Mesendoderm (in vitro differentiated cells): ENCODE measurements at regions not wholly inside any gene's neighbourhood (a gene's known extent, or its start where the extent isn't known, plus 50 kb on each side); places are given as distances from the start of the nearest gene placed in this dataset.

ENCODE experiments used
- DNase-seq: peaks from one replicate; pipeline ENCODE4 v3.0.0; 2013
- H2AK5ac ChIP-seq: 2 replicates; pipeline ENCODE4 v1.6.1; 2013; ENCODE audit warnings: low read length, inconsistent platforms
- H2BK120ac ChIP-seq: 2 replicates; pipeline ENCODE4 v1.6.1; 2013; ENCODE audit warnings: low read depth, mild to moderate bottlenecking, low read length, moderate library complexity, mixed read lengths
- H2BK15ac ChIP-seq: replicated peaks from 2 replicates; pipeline ENCODE4 v1.6.1; 2013; ENCODE audit warnings: low read depth, mild to moderate bottlenecking, moderate library complexity
- H2BK5ac ChIP-seq: 2 replicates; pipeline ENCODE4 v1.6.1; 2013; ENCODE audit warnings: low read length, inconsistent platforms
- H3K18ac ChIP-seq: 2 replicates; pipeline ENCODE4 v1.6.1; 2013; ENCODE audit warnings: mild to moderate bottlenecking, low read length, mixed read lengths
- H3K23ac ChIP-seq: one replicate; pipeline ENCODE4 v1.6.1; 2013; ENCODE audit warnings: low read length
- H3K27ac ChIP-seq: 2 replicates; pipeline ENCODE4 v1.5.1; 2013; ENCODE audit warnings: low read depth, mild to moderate bottlenecking, inconsistent platforms, low read length, moderate library complexity
- H3K27me3 ChIP-seq: 2 replicates; pipeline ENCODE4 v1.6.1; 2013; ENCODE audit warnings: low read length, control low read depth, mild to moderate bottlenecking, inconsistent platforms; ENCODE audit not compliant: insufficient read depth, poor library complexity
- H3K36me3 ChIP-seq: 2 replicates; pipeline ENCODE4 v1.6.1; 2013; ENCODE audit warnings: low read length, inconsistent platforms; ENCODE audit not compliant: control insufficient read depth, insufficient read depth
- H3K4ac ChIP-seq: one replicate; pipeline ENCODE4 v1.6.1; 2013; ENCODE audit warnings: low read depth, mild to moderate bottlenecking, low read length, moderate library complexity
- H3K4me1 ChIP-seq: 2 replicates; pipeline ENCODE4 v1.6.1; 2013; ENCODE audit warnings: low read depth, low read length, inconsistent platforms; ENCODE audit not compliant: control insufficient read depth
- H3K4me2 ChIP-seq: 2 replicates; pipeline ENCODE4 v1.6.1; 2013; ENCODE audit warnings: low read length
- H3K4me3 ChIP-seq: 2 replicates; pipeline ENCODE4 v1.5.1; 2013; ENCODE audit warnings: mild to moderate bottlenecking, low read length
- H3K56ac ChIP-seq: one replicate; pipeline ENCODE4 v1.6.1; 2013; ENCODE audit warnings: low read length
- H3K79me1 ChIP-seq: 2 replicates; pipeline ENCODE4 v1.6.1; 2013; ENCODE audit warnings: low read length, inconsistent platforms
- H3K79me2 ChIP-seq: 2 replicates; pipeline ENCODE4 v1.6.1; 2013; ENCODE audit warnings: mild to moderate bottlenecking, low read length; ENCODE audit not compliant: control insufficient read depth, insufficient read depth
- H3K9ac ChIP-seq: 2 replicates; pipeline ENCODE4 v1.6.1; 2013; ENCODE audit warnings: low read length, inconsistent platforms
- H4K5ac ChIP-seq: one replicate; pipeline ENCODE4 v1.6.1; 2013; ENCODE audit warnings: low read length
- H4K8ac ChIP-seq: one replicate; pipeline ENCODE4 v1.6.1; 2013; ENCODE audit warnings: low read depth, mild to moderate bottlenecking, control low read depth, low read length, moderate library complexity
- WGBS: extraction: QIAGEN DNeasy Blood & Tissue Kit; methylation state at CpG from one replicate; pipeline ENCODE4 v1.1.7; 2013; ENCODE audit warnings: low lambda C conversion rate, missing lambda C conversion rate; ENCODE audit not compliant: insufficient coverage; ENCODE audit errors: extremely low coverage; 5-methylcytosine and 5-hydroxymethylcytosine counted together

- no CpG with 5 or more reads among the region's 2 CpGs for WGBS
- Histone ChIP-seq H3K9ac (no peak overlapping the region), H4K8ac (no peak overlapping the region)
These were observed 295.1 kb upstream of the KYNU start for GRCh38 chr2:142582317-142582716.

GRCh38 chr2:142581491-142581890 is 296.0 kb upstream of the KYNU start:
- no peak overlapping the region for H3K4me3 ChIP-seq
- no peaks in the 10 kb centered on the region for H3K79me2 ChIP-seq
- no peak overlapping the region for H2BK15ac ChIP-seq
- H3K4me1 ChIP-seq = no peaks in the 10 kb centered on the region
- no CpG with 5 or more reads among the region's 1 CpG for WGBS
- no peak overlapping the region for H3K56ac ChIP-seq
- H3K9ac ChIP-seq = no peak overlapping the region
- H2AK5ac ChIP-seq = no peak overlapping the region
- no peak overlapping the region for H3K4me2 ChIP-seq
- no peak overlapping the region for H3K23ac ChIP-seq
- H3K79me1 ChIP-seq = no peaks in the 10 kb centered on the region
- H2BK120ac ChIP-seq = no peak overlapping the region
- no peak overlapping the region for H3K4ac ChIP-seq
- H3K18ac ChIP-seq = no peak overlapping the region
- no peak overlapping the region for H4K5ac ChIP-seq
- H3K27ac ChIP-seq = no peak overlapping the region
- H3K36me3 ChIP-seq = no peaks in the 10 kb centered on the region
- no peak overlapping the region for H2BK5ac ChIP-seq
- no peak overlapping the region for H4K8ac ChIP-seq
- no peak for DNase-seq
- no peaks in the 10 kb centered on the region for H3K27me3 ChIP-seq

More at GRCh38 chr2:142582317-142582716, 295.1 kb upstream of the KYNU start:
- no peak overlapping the region for H3K4me2 ChIP-seq
- H3K18ac ChIP-seq = no peak overlapping the region
- H2BK120ac ChIP-seq = no peak overlapping the region
- H2BK5ac ChIP-seq = no peak overlapping the region
- no peaks in the 10 kb centered on the region for H3K36me3 ChIP-seq
- H2AK5ac ChIP-seq = no peak overlapping the region
- no peaks in the 10 kb centered on the region for H3K27me3 ChIP-seq
- H3K79me1 ChIP-seq = no peaks in the 10 kb centered on the region
- no peaks in the 10 kb centered on the region for H3K4me1 ChIP-seq
- H2BK15ac ChIP-seq = no peak overlapping the region
- no peak overlapping the region for H3K4ac ChIP-seq
- H3K27ac ChIP-seq = no peak overlapping the region
- no peak overlapping the region for H3K56ac ChIP-seq
- H3K23ac ChIP-seq = no peak overlapping the region
- DNase-seq = peak; percentile 38
- H3K79me2 ChIP-seq = no peaks in the 10 kb centered on the region
- H3K4me3 ChIP-seq = no peak overlapping the region
- H4K5ac ChIP-seq = no peak overlapping the region

- no peak for DNase-seq
- Histone ChIP-seq H4K5ac (no peak overlapping the region), H3K4me3 (no peak overlapping the region), H2AK5ac (no peak overlapping the region), H2BK120ac (no peak overlapping the region), H3K79me2 (no peaks in the 10 kb centered on the region), H3K23ac (no peak overlapping the region), H3K4me1 (no peaks in the 10 kb centered on the region), H2BK15ac (no peak overlapping the region), H3K18ac (no peak overlapping the region), H2BK5ac (no peak overlapping the region), H3K27me3 (no peaks in the 10 kb centered on the region), H3K36me3 (no peaks in the 10 kb centered on the region), H3K9ac (no peak overlapping the region), H3K27ac (no peak overlapping the region), H3K56ac (no peak overlapping the region), H3K4me2 (no peak overlapping the region), H3K4ac (no peak overlapping the region), H4K8ac (no peak overlapping the region), H3K79me1 (no peaks in the 10 kb centered on the region)
- no CpG with 5 or more reads among the region's 5 CpGs for WGBS
These were observed 296.8 kb upstream of the KYNU start for GRCh38 chr2:142580691-142581090.

GRCh38 chr2:142575561-142575960 is 301.9 kb upstream of the KYNU start:
- Histone ChIP-seq H3K36me3 (no peaks in the 10 kb centered on the region), H3K56ac (no peak overlapping the region), H2BK15ac (no peak overlapping the region), H2BK120ac (no peak overlapping the region), H4K5ac (no peak overlapping the region), H3K79me2 (no peaks in the 10 kb centered on the region), H2AK5ac (no peak overlapping the region), H3K4me1 (no peaks in the 10 kb centered on the region), H3K27me3 (no peaks in the 10 kb centered on the region), H3K9ac (no peak overlapping the region), H3K4ac (no peak overlapping the region), H2BK5ac (no peak overlapping the region), H3K4me2 (no peak overlapping the region), H3K27ac (no peak overlapping the region), H3K4me3 (no peak overlapping the region), H3K18ac (no peak overlapping the region), H3K79me1 (no peaks in the 10 kb centered on the region), H4K8ac (no peak overlapping the region), H3K23ac (no peak overlapping the region)
- WGBS = no CpG with 5 or more reads among the region's 1 CpG
- DNase-seq = no peak

- no peaks in the 10 kb centered on the region for H3K36me3 ChIP-seq
- no peak overlapping the region for H2BK15ac ChIP-seq
- H3K27ac ChIP-seq = no peak overlapping the region
- H2BK120ac ChIP-seq = no peak overlapping the region
- no peak overlapping the region for H4K5ac ChIP-seq
- H3K79me1 ChIP-seq = no peaks in the 10 kb centered on the region
- H3K56ac ChIP-seq = no peak overlapping the region
- no peak overlapping the region for H3K9ac ChIP-seq
- no peak overlapping the region for H3K18ac ChIP-seq
- no peak overlapping the region for H2AK5ac ChIP-seq
- DNase-seq = no peak
- H3K4me3 ChIP-seq = no peak overlapping the region
- H3K4me2 ChIP-seq = no peak overlapping the region
- H3K4me1 ChIP-seq = no peaks in the 10 kb centered on the region
- H3K4ac ChIP-seq = no peak overlapping the region
- H4K8ac ChIP-seq = no peak overlapping the region
- no peak overlapping the region for H3K23ac ChIP-seq
- H2BK5ac ChIP-seq = no peak overlapping the region
- no peaks in the 10 kb centered on the region for H3K27me3 ChIP-seq
- no peaks in the 10 kb centered on the region for H3K79me2 ChIP-seq
These were observed 303.1 kb upstream of the KYNU start for GRCh38 chr2:142574388-142574787.

- H3K27me3 ChIP-seq = no peaks in the 10 kb centered on the region
- H4K5ac ChIP-seq = no peak overlapping the region
- no peak overlapping the region for H2BK120ac ChIP-seq
- H3K27ac ChIP-seq = no peak overlapping the region
- no peak overlapping the region for H2BK15ac ChIP-seq
- no peak overlapping the region for H2BK5ac ChIP-seq
- no peaks in the 10 kb centered on the region for H3K79me1 ChIP-seq
- H3K4me1 ChIP-seq = no peaks in the 10 kb centered on the region
- no peak overlapping the region for H3K4me2 ChIP-seq
- H3K79me2 ChIP-seq = no peaks in the 10 kb centered on the region
- H4K8ac ChIP-seq = no peak overlapping the region
- H3K23ac ChIP-seq = no peak overlapping the region
- H3K4me3 ChIP-seq = no peak overlapping the region
- H2AK5ac ChIP-seq = no peak overlapping the region
- no peak overlapping the region for H3K18ac ChIP-seq
- no peak overlapping the region for H3K9ac ChIP-seq
- DNase-seq = no peak
- no peak overlapping the region for H3K56ac ChIP-seq
- H3K36me3 ChIP-seq = no peaks in the 10 kb centered on the region
- no CpG with 5 or more reads among the region's 5 CpGs for WGBS
- H3K4ac ChIP-seq = no peak overlapping the region
These were observed 304.9 kb upstream of the KYNU start for GRCh38 chr2:142572346-142573132.
